Endothelial cell (in vitro differentiated cells): ENCODE measurements at regions not wholly inside any gene's neighbourhood (a gene's known extent, or its start where the extent isn't known, plus 50 kb on each side); places are given as distances from the start of the nearest gene placed in this dataset.

Experiments
- DNase-seq: peaks from one replicate; pipeline ENCODE4 v3.0.0; 2021; ENCODE audit warnings: low spot score
- H3K27ac Mint-ChIP-seq: one replicate; pipeline ENCODE4 v1.8.0; 2021; ENCODE audit warnings: mixed read lengths, inconsistent platforms; ENCODE audit not compliant: unreplicated experiment
- H3K27me3 Mint-ChIP-seq: one replicate; pipeline ENCODE4 v1.8.0; 2021; ENCODE audit warnings: mild to moderate bottlenecking, moderate library complexity, mixed read lengths, inconsistent platforms; ENCODE audit not compliant: unreplicated experiment
- H3K36me3 Mint-ChIP-seq: one replicate; pipeline ENCODE4 v1.8.0; 2021; ENCODE audit warnings: mild to moderate bottlenecking, low read depth, mixed read lengths, inconsistent platforms; ENCODE audit not compliant: unreplicated experiment
- H3K4me1 Mint-ChIP-seq: one replicate; pipeline ENCODE4 v1.8.0; 2021; ENCODE audit warnings: mild to moderate bottlenecking, mixed read lengths, inconsistent platforms; ENCODE audit not compliant: unreplicated experiment
- H3K4me3 Mint-ChIP-seq: one replicate; pipeline ENCODE4 v1.8.0; 2021; ENCODE audit warnings: mild to moderate bottlenecking, mixed read lengths, inconsistent platforms; ENCODE audit not compliant: unreplicated experiment
- H3K9me3 Mint-ChIP-seq: one replicate; pipeline ENCODE4 v1.8.0; 2021; ENCODE audit warnings: mixed read lengths, inconsistent platforms; ENCODE audit not compliant: unreplicated experiment
- TF ChIP-seq, protein P1 (sequence below): fragments of 200-600 bp; sonication (generic); IDR thresholded peaks from one replicate; pipeline ENCODE4 v1.5.0; 2021; ENCODE audit warnings: antibody characterized with exemption; ENCODE audit not compliant: unreplicated experiment

- TF ChIP-seq, protein P1, sequence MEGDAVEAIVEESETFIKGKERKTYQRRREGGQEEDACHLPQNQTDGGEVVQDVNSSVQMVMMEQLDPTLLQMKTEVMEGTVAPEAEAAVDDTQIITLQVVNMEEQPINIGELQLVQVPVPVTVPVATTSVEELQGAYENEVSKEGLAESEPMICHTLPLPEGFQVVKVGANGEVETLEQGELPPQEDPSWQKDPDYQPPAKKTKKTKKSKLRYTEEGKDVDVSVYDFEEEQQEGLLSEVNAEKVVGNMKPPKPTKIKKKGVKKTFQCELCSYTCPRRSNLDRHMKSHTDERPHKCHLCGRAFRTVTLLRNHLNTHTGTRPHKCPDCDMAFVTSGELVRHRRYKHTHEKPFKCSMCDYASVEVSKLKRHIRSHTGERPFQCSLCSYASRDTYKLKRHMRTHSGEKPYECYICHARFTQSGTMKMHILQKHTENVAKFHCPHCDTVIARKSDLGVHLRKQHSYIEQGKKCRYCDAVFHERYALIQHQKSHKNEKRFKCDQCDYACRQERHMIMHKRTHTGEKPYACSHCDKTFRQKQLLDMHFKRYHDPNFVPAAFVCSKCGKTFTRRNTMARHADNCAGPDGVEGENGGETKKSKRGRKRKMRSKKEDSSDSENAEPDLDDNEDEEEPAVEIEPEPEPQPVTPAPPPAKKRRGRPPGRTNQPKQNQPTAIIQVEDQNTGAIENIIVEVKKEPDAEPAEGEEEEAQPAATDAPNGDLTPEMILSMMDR = no peak
- Mint-ChIP-seq H3K4me1 (no peaks in the 10 kb centered on the region), H3K36me3 (no peaks in the 10 kb centered on the region), H3K27me3 (peaks cover 1% of the 10 kb centered on the region), H3K9me3 (no peaks in the 10 kb centered on the region), H3K27ac (no peak overlapping the region), H3K4me3 (no peak overlapping the region)
- no peak for DNase-seq
Observed at GRCh38 chr2:154589514-154589913, 109.0 kb upstream of the KCNJ3 start.

DNA sequence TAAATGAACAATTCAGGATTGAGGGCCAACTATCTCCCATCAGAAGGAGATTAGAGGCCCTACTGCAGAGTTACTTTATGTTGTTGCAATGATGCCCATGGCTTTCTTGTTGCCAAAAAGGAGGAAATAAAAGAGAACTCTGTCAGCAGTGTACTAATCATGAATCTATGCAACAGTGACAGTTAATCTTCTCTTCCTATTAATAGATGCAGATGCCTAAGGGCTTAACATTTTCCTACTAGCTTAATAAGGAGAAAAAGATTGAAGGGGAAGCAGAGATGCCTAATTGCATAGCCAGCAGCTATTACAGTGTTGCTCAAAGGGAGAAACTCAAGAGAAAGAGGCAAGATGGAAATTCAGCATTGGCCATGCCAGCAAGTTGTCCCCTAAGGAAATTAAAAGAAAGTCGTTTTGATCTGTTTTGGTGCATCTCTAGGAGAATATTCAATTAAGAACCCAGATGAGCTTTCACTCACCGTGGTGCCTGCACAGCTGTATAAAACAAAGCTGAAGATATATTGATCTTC, 107.1 kb upstream of the KCNJ3 start:
- Mint-ChIP-seq H3K9me3 (no peaks in the 10 kb centered on the region), H3K4me3 (no peak overlapping the region), H3K27ac (no peak overlapping the region), H3K27me3 (peaks cover under 1% of the 10 kb centered on the region), H3K4me1 (no peaks in the 10 kb centered on the region), H3K36me3 (no peaks in the 10 kb centered on the region)
- no peak for DNase-seq
- TF ChIP-seq, protein P1 = no peak

DNA sequence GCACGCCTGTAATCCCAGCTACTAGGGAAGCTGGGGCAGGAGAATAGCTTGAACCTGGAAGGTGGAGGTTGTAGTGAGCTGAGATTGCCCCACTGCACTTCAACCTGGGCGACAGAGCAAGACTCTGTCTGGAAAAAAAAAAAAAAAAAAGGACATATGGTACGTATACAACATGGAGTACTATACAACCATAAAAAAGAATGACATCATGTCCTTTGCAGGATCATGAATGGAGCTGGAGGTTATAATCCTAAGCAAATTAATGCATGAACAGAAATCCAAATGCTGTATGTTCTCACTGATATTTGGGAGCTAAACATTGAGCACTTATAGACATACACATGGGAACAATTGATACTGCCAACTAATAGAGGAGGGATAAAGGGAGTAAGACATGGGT, 99.3 kb upstream of the KCNJ3 start:
- H3K9me3 Mint-ChIP-seq = no peaks in the 10 kb centered on the region
- H3K27me3 Mint-ChIP-seq = no peaks in the 10 kb centered on the region

GRCh38 chr2:154600927-154601494, 97.5 kb upstream of the KCNJ3 start:
- TF ChIP-seq, protein P1 = no peak
- Mint-ChIP-seq H3K27ac (no peak overlapping the region), H3K4me1 (no peaks in the 10 kb centered on the region), H3K4me3 (no peak overlapping the region), H3K9me3 (no peaks in the 10 kb centered on the region), H3K27me3 (no peaks in the 10 kb centered on the region), H3K36me3 (no peaks in the 10 kb centered on the region)
- DNase-seq = no peak

More for the DNA sequence above, 99.3 kb upstream of the KCNJ3 start:
- H3K4me1 Mint-ChIP-seq = no peaks in the 10 kb centered on the region
- H3K36me3 Mint-ChIP-seq = no peaks in the 10 kb centered on the region
- H3K4me3 Mint-ChIP-seq = no peak overlapping the region
- TF ChIP-seq, protein P1 = no peak
- no peak overlapping the region for H3K27ac Mint-ChIP-seq
- DNase-seq = no peak

DNA sequence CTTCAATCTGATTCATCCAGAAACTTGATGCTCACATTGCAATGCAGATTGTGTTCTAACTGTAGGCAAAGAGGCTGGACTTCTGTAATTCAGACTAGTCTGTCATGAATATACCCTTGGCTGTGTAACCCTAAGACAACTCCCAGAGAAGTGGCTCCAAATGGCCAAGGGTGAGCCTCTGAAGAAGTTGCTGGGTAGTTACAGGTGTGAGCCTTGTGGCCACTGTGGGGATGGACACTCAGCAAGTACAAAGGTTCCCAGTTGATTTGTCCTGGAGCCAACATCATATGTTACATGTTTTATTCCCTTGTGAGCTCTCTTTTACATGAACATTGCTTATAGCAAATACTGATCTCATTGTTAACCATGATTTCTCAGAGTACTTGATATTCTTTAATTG, 94.8 kb upstream of the KCNJ3 start:
- no peak for DNase-seq
- H3K36me3 Mint-ChIP-seq = no peaks in the 10 kb centered on the region
- no peak overlapping the region for H3K27ac Mint-ChIP-seq
- H3K9me3 Mint-ChIP-seq = no peaks in the 10 kb centered on the region
- no peaks in the 10 kb centered on the region for H3K4me1 Mint-ChIP-seq
- TF ChIP-seq, protein P1 = no peak
- no peaks in the 10 kb centered on the region for H3K27me3 Mint-ChIP-seq
- no peak overlapping the region for H3K4me3 Mint-ChIP-seq
